Kidney (tissue), 13 donors: ENCODE measurements at regions not wholly inside any gene's neighbourhood (a gene's known extent, or its start where the extent isn't known, plus 50 kb on each side); places are given as distances from the start of the nearest gene placed in this dataset.

Source experiments
- DNase-seq, 5 donors: peaks; one replicate each; pipeline ENCODE4 v3.0.0-alpha.2; 2013 to 2020
- FAIRE-seq: peaks from 2 replicates; lab custom pipeline; 2012; peaks lifted over from hg19 to GRCh38; lab: Jason Lieb, UNC
- H3K27ac ChIP-seq, 2 donors: one replicate each; pipeline ENCODE4 v1.7.0; 2013; ENCODE audit warnings: low read depth in 2 of 2, low read length in 2 of 2, inconsistent platforms in 1 of 2
- H3K27me3 ChIP-seq: one replicate; pipeline ENCODE4 v1.7.1; 2013; ENCODE audit warnings: low read length, inconsistent platforms; ENCODE audit not compliant: control insufficient read depth, insufficient read depth
- H3K36me3 ChIP-seq, 3 donors: one replicate each; pipeline versions ENCODE4 v1.7.0 to v1.7.1; 2013; ENCODE audit warnings: low read length in 3 of 3, control low read depth in 1 of 3, inconsistent platforms in 1 of 3; ENCODE audit not compliant: insufficient read depth in 3 of 3, control insufficient read depth in 2 of 3
- H3K4me1 ChIP-seq, 3 donors: one replicate each; pipeline versions ENCODE4 v1.7.0 to v1.7.1; 2013; ENCODE audit warnings: low read length in 3 of 3, inconsistent platforms in 1 of 3, low read depth in 1 of 3; ENCODE audit not compliant: control insufficient read depth in 2 of 3, insufficient read depth in 2 of 3
- H3K4me3 ChIP-seq, 3 donors: one replicate each; pipeline versions ENCODE4 v1.7.0 to v1.8.1; 2013; ENCODE audit warnings: low read length in 3 of 3, control low read depth in 1 of 3, inconsistent platforms in 1 of 3
- H3K9ac ChIP-seq, 3 donors: one replicate each; pipeline versions ENCODE4 v1.7.0 to v1.7.1; 2013; ENCODE audit warnings: low read length in 3 of 3, control low read depth in 1 of 3, inconsistent platforms in 1 of 3
- H3K9me3 ChIP-seq, 3 donors: one replicate each; pipeline versions ENCODE4 v1.7.0 to v1.7.1; 2013; ENCODE audit warnings: low read length in 3 of 3, control low read depth in 1 of 3, inconsistent platforms in 1 of 3; ENCODE audit not compliant: control insufficient read depth in 2 of 3, insufficient read depth in 1 of 3
- CTCF ChIP-seq: IDR thresholded peaks from 3 replicates; pipeline ENCODE4 v1.5.1; 2012; ENCODE audit warnings: mild to moderate bottlenecking, moderate library complexity, borderline replicate concordance; ENCODE audit not compliant: insufficient read depth; ENCODE audit errors: extremely low read depth
- intact Hi-C: fragments of 100-400 bp; cut with DNase I; formaldehyde crosslinking; loops from one replicate; pipeline ENCODE4 v1.11.1; 2022
- donor health status: control.
- donor health status: control.
- donor health status: control.
- donor health status: control.
- donor health status: control.
- donor health status: DM: yes; HTN: yes; CAD: no.
- donor health status: Normal renal cell carcinoma (clear cell type).

- no peak for DNase-seq
- H3K9ac ChIP-seq, result no peak overlapping the region
- no peak for TF ChIP-seq CTCF
- FAIRE-seq, result no peak
- no peak overlapping the region for H3K27ac ChIP-seq
- H3K4me1 ChIP-seq, result peaks cover 0 to 14% (median 0%) of the 10 kb centered on the region in 3 donors
- intact Hi-C loops, result no loop called here
- no peak overlapping the region for H3K4me3 ChIP-seq
- no peaks in the 10 kb centered on the region for H3K9me3 ChIP-seq
- H3K27me3 ChIP-seq, result no peaks in the 10 kb centered on the region
- no peaks in the 10 kb centered on the region for H3K36me3 ChIP-seq
Measured at GRCh38 chr11:64450168-64450560, 91.2 kb downstream of the RPS6KA4 start.

- no peak for FAIRE-seq
- TF ChIP-seq CTCF, result no peak
- no peaks in the 10 kb centered on the region for H3K36me3 ChIP-seq
- DNase-seq, result no peak
- H3K27ac ChIP-seq, result no peak overlapping the region
- H3K4me3 ChIP-seq, result no peak overlapping the region
- intact Hi-C loops, result no loop called here
- no peak overlapping the region for H3K9ac ChIP-seq
- H3K4me1 ChIP-seq, result peaks cover 0 to 14% (median 0%) of the 10 kb centered on the region in 3 donors
- no peaks in the 10 kb centered on the region for H3K27me3 ChIP-seq
- H3K9me3 ChIP-seq, result no peaks in the 10 kb centered on the region
Measured at GRCh38 chr11:64451856-64452255, 92.9 kb downstream of the RPS6KA4 start.

GRCh38 chr11:64453466-64453865 lies 94.5 kb downstream of the RPS6KA4 start:
- H3K27ac ChIP-seq, result no peak overlapping the region
- H3K4me3 ChIP-seq, result no peak overlapping the region
- FAIRE-seq (no peak), DNase-seq (peak in 1 of 5 donors; percentile 41)
- peaks cover 0 to 6% (median 0%) of the 10 kb centered on the region in 3 donors for H3K4me1 ChIP-seq
- no peak for TF ChIP-seq CTCF
- H3K27me3 ChIP-seq, result no peaks in the 10 kb centered on the region
- H3K9me3 ChIP-seq, result no peaks in the 10 kb centered on the region
- intact Hi-C loops, result no loop called here
- H3K9ac ChIP-seq, result no peak overlapping the region
- H3K36me3 ChIP-seq, result no peaks in the 10 kb centered on the region
